ENCODE measurements at regions not wholly inside any gene's neighbourhood (a gene's known extent, or its start where the extent isn't known, plus 50 kb on each side); places are given as distances from the start of the nearest gene placed in this dataset.

DNA sequence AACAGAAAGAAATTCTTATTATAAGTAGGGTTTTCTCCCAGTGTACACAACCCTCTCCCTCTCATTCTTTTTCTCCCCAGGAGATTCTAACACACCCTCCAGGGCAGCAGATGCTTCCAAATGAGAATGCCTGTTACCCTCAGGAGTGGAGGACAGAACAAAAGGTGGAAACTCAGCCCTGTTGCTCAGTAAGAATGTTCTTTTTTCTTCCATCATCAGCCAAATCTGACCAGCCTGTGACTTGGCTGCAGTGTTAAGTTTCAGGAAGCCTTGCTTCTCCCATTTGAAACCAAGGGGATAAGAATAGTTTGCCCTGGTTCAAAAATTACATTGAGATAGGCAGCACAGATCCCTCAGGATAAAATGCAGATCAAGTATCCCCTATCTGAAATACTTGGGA is 77.5 kb upstream of the EEPD1 start:
- DNase-seq = no peak

DNA sequence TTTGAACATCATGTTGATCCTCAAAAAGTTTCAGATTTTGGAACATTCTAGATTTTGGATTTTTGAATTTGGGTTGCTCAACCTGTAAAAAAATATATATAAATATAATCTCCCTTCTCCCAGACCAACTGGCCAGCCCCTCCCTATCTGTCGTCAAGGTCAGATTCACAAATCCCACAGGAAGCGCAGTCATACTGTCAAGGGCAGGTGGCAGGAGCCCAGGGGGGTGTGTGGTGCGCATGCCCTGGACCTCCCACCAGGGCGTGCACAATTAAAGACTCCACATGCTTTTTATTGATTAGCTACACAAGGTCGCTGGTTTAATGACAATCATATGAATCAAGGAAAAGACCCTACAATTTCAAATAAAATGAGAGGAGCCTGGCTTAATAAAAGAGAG is 77.0 kb upstream of the EEPD1 start:
- no peak for DNase-seq

DNA sequence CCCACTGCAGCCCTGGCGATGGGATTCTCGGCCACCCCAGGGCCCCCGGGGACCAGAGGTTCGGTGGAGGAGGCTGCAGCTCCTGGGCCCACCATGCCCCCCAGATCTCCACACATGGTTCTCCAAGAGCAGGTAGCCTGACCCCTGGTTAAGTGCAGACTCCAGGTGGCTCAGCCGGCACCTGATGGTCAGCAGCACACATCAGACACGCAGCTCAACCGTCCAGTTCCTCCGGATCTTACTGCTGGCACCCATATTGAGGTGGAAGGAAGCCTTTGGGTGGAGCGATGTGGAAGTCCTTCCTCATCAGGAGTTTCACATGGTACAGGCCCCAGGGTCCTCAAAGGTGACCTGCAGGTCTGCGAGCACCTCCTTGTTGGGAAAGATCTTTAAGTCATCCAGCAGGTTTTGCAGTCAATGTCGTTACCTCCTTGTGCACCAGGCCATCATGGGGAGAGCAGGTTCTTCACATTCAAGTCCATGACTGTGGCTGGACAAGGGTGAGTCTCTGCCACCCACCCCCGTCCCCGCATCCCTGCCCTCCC is 74.2 kb upstream of the EEPD1 start:
- DNase-seq = no peak

DNA sequence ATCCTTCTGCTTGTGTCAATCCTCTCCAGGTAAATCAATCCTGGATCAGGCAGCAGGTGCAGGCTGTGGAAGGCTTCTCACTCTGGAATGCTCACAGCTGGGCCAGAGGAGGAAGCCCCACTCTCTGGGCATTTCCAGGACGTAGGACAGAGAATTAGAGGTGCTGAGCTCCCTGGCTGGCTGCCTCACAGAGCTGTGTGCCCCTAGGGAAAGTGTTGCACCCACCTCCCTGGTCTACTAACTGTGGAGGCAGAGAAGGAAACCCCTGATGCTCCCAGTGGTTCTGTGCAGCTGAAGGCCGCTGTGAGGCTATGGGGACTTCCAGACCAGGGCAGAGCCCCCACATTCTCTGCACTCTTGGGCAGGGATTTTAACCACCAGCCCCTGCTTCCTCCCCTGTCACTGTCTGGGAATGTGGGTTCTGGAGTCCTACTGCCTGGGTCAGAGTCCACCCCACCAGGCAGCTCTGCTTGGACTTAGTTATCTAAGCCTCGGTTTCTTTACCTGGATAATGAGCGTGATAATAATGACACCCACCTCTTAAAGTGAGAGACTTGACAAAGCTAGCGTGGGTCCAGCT is 73.5 kb upstream of the EEPD1 start:
- no peak for DNase-seq

DNA sequence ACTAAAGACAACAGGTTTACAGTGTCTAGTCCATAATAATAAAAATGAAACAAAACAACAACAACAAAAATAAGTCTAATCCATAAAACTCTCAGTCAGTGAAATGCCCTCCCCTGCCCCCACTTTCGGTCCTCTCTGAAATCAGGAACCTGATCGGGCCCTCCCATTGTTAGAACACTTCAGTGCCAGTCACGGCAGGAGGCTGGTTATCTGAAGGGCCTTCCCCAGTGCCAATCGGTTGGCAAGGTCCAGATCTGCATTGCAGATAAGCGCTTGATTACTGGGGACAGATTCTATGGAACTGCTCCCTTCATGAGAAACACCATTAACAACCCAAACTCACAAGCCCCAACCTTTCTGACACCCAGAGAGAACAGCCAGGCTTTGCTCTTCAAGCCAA is 72.2 kb upstream of the EEPD1 start:
- DNase-seq = no peak

DNA sequence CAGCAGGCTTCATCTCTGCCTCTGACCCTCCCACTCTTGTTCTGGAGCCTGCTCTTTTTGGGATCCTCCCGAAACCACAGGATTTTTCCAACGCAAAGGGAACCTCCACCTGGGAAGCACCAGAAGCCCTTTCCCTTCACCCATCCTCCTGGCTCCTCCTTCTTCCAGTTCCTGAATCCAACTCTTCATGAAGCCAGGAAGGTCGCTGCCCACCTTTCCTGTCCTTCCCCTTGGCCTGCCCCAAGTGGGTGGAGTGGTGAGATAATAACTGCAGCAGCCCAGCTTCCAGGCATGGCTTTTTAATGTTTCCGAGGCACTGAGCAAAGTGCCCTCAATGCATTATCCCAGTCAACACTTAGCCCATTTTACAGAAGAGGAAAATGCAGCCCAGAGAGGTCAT is 70.8 kb upstream of the EEPD1 start:
- no peak for DNase-seq

DNA sequence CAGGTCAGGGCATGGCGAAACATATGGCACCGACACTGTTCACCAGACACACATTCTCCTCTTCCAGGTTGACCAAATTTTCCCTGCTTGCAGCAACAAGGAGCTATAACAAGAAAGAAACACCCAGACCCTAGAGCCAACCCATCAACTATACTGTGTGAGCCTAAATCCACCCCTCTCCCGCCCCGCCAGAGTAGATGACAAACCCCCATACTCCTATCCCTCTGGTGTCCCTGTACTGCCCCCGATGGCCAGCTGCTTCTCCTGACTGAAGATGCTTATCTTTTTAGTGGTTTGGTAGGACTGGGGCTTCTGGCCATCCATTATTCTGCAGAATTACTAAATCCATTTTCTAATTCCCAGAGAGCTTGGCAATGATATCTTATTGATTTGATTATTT is 70.1 kb upstream of the EEPD1 start:
- no peak for DNase-seq

DNA sequence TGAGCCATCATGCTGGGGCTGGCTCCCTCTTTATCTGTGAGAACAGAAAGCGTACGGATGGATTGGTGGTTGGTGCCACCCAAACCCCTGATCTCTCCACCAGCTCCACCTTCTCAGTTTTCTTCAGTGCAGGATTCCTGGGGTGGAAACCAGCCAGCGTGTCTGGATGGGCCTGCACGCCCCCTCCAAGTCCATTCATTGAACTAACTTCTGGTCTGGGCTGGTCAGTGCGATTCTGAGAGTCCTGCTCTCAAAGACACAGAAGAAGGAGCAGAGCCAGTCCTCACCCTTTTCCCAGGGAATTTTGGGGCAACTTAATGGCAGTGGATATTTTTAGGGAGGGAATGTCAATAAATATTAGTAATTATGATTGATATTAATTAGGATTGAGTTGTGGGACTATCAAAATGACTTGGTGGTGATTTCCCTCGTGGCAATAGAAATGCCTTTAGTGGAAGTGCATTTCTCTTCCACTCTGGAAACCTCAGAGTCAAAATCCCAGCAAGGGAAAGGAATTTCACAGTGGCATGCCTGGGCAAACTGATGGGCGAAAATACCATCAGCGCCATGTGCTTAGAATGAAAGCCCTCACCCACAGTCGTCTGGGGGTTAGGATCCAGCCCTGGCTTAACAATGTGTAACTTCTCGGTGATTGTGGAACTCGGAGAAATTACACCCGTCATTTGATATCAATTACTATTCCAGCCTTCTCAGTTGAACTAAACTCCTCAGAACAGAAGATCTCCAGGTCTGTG is 69.3 kb upstream of the EEPD1 start:
- no peak for DNase-seq

DNA sequence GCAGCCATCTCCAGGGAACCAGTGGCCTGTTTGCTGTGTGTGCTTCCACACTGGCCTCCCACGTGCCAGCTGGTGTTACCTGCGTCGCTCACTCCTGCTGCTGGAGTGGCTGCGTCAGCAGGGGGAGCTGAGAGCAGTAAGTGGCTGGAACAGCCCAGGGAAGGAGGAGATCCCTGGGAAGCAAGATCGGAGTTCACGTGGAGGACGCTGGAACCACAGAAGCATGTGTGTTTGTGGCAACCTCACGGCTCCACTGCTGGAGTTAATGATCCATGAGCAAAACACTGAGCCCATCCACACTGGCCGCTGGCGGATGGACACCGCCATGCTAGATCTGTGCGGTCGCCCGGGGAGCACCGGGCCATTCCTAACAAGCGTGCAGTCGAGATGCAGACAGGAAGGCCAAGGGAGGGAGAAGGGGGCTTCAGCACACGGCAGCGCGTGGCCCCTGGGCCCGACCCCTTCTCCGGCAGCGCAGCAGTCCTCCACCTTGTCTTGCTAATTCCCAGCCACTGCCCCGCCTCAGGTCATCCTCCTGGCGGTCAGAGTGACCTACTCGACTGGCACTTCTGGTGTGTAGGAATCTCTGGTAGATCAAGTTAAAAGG is 68.5 kb upstream of the EEPD1 start:
- DNase-seq = no peak

DNA sequence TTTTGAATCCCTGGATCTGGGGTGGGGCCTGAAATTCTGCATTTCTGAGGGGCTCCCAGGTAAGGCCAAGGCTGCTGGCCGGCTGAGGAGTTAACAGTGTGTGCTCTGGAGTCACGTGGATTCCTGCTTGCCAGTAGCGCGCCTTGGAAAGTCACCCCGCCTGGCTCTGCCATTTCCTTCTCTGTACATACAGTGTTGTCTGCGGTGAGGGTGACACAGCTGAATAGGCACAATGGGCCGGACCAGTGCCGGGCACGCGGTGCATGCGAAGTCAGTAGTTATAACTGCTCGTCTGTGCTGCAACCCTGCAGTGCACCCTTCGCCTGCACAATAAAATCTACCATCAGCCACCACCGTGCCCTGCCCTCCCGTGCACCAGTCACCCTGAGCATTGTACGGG is 68.0 kb upstream of the EEPD1 start:
- no peak for DNase-seq

DNA sequence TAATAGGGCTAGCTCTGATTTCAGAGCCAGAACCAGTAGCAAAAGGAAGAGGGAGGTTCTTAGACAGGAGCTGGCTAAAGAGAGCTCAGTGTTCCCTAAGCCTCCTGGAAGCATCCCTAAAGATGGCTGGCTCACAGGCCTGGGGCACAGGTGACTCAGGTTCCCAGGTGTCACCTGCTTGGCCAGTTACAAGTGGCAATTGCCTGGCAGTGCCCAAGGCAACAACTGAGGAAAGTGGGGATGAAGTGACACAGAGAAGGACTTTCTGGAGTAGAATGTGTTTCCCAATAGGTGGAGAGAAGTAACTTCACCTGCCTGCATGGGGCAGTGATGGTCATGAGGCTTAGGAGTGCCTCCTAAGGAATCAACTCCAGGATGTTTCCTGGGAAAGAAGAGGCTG is 66.5 kb upstream of the EEPD1 start:
- no peak for DNase-seq

DNA sequence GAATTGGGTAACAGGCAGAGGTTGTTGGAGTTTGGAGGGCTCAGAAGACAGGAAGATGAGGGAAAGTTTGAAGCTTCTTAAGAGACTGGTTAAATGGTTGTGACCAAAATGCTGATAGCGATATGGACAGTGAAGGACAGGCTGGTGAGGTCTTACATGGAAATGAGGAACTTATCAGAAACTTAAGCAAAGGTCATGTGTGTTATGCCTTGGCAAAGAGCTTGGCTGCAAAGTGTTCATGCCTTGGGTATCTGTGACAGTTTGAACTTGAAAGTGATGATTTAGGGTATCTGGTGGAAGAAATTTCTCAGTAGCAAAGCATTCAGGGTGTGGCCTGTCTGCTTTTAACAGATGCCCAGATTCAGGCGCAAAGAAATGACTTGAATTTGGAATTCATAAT is 64.5 kb upstream of the EEPD1 start:
- no peak for DNase-seq

DNA sequence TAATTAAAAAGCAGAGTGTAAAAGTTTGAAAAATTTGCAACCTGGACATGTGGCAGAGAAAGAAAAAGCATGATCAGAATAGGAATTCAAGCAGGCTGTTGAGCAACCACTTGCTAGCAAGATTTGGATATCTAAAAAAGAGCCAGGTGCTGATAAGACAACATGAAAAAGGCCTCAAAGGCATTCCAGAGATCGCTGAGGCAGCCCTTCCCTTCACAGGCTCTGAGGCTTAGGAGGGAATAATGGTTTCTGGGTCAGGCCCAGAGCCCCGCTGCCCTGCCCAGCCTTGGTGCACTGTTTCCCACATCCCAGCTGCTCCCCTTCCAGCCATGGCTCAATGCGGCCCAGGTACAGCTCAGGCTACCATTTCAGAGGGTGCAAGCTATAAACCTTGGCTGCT is 64.1 kb upstream of the EEPD1 start:
- no peak for DNase-seq

DNA sequence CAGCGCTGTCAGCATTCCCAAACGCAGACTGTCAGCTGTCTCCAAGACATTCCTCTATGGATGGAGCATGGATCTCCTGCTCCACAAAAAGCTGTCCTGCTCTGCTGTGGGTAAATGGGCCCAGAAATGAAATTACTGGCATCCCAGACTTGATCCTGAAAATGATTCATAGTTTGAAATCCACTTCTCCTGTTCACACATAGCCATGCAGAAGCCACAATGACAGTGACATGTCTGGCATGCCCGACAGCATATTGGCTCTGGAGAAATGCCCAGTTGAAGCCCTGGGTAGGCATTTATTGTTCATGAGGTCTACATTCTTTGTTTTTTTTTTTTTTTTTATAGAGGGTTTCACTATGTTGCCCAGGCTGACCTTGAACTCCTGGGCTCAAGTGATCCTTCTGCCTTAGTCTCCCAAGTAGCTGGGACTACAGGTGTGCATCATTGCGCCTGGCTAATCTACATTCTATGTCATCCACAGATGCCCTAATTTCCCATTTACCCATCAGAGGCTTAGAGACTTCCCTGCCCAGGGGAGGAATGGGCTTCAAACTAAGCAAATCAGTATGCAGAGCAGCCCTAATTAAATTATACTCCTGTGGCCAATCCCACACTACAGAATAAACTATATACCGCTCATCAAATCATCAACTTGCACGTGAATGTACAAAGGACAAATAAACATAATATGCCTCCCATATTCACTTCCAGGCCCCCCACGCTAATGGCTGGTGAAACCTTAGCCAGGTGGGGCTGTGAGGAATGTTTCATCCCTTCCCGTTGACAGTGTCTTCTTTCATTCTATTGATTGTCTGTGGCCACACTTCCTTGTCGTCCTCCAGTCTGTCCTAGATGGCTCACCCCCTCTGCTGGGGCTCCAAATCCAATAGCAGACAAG is 61.8 kb upstream of the EEPD1 start:
- DNase-seq = no peak

DNA sequence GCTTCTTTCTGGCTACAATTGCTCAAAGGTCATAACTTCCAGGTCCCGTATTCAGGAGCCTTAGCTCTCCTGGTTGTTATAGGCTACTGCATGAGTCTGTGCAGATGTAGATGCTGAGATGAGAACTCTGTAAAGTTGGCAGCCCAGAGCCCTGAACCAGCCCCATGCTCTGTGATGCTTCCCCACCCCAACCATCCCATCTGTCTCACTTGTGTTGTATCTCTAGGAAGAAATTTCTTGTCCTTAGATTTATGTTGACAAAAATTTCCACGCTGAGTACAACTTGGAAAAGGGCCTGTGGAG is 61.2 kb upstream of the EEPD1 start:
- DNase-seq = no peak

DNA sequence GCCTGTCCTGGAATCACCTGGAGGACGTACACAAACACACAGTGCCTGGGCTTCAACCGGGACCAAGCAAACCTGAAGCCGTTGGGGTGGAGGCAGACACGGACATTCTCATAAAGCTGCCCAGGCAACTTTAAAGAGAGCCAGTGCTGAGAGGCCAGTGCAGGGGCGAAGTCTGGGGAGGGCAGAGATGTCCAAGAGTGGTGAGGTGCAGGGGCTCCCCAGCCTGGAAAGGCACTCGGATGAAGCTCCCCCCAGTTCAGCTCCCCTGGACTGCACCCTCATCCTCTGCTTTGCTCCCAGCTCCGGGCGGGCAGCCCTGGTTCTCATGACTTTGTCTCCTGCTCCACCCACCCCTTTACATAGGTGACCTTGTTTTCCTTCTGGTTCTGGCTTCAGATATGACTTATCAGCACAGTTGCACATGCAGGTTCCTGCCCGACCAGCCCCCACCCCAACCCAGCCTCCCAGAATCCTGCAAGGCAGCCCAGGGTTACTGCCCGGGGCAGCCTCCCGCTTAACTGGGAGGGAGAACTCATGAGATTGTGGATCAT is 60.8 kb upstream of the EEPD1 start:
- DNase-seq = no peak

DNA sequence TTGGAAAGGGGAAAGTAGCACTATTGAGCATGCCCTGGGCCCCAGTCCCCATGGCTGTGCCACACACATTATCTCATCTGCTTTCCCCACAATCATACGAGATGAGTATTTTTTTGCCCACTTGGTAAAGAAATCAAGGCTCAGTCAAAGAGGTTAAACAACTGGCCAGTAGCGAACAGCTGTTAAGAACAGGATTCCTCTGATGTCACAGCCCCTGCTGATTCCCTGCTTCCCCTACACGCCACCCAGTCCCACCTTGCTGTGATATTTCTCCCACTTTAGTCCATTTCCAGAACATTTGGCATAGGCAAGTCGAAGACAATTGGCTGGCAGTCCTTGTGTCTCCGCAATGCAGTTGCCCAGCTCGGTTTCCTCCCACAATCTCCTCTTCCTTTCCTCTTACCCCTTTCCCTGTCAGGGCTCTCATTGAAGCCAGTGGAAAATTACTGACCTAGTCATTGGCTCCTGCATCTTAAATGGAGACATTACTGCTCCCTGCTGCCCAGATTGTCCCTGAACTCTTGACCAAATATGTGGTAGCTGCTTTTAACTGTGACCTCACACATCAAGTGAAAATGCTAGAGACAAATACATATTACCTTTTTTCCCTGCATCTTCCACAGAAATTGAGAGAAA is 56.5 kb upstream of the EEPD1 start:
- no peak for DNase-seq

DNA sequence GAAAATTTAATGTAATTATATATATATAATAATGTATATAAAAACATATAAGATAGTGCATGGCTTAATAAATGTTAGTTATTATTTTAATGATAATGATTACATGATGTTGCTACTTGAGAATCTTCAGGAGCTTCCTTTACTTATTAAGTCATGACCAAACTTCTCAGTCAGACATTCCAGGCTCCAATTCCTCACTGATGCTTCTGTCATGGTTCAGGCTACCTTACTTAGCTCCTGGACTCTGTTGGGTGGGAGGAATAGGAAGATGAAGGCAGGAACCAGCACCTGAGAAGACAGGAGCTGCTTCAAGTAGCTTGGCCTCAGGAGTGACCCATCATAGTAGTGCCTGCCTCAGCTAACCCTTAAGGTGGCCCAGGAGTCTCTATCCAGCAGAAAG is 55.0 kb upstream of the EEPD1 start:
- DNase-seq = no peak

DNA sequence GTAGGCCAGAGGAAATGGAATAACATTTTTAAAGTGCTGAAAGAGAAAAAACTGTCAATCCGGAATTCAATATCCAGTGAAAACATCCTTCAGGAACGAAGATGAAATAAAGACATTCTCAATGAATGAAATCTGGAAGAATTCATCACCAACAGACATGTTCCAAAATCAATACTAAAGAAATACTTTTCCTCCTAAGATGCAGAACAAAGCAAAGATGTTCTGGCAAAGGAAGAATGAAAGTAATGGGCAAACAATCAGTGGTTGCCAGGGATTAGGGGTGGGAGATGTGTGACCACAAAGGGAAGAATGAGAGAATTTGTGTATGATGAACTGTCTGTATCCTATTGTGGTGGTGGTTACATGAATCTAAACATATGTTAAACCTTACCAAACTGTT is 52.8 kb upstream of the EEPD1 start:
- no peak for DNase-seq

DNA sequence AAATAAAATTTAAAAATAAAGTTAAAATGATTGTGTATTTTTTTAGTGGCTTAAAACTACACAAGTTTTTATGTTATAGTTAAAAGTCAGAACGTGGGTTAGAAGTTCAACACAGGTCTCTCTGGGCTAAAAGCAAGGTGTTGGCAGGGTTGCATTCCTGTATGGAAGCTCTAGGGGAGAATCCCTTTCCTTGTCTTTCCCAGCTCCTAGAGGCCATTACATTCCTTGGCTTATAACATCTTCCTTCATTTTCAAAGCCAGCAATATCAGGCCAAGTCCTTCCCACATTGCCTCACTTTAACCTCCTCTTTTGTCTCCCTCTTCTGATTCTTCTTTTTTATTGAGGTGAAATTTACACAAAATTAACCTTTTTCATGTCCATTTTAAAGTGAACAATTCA is 52.4 kb upstream of the EEPD1 start:
- DNase-seq = no peak
